Breast epithelium (tissue), 3 donors: ENCODE measurements at regions not wholly inside any gene's neighbourhood (a gene's known extent, or its start where the extent isn't known, plus 50 kb on each side); places are given as distances from the start of the nearest gene placed in this dataset.

ENCODE experiments used
- CTCF ChIP-seq, 3 donors: fragments of 450-650 bp; IDR thresholded peaks; one replicate each; pipeline ENCODE4 v1.5.1; 2016 to 2017; ENCODE audit warnings: antibody characterized with exemption in 3 of 3, mild to moderate bottlenecking in 3 of 3, moderate library complexity in 3 of 3
- POLR2A ChIP-seq: fragments of 450-650 bp; IDR thresholded peaks from one replicate; pipeline ENCODE4 v1.6.1; 2016; ENCODE audit warnings: antibody characterized with exemption, mild to moderate bottlenecking, moderate library complexity
- POLR2AphosphoS5 ChIP-seq, 3 donors: sonication (generic); formaldehyde crosslinking; IDR thresholded peaks; one replicate each; pipeline ENCODE4 v1.6.1; 2017; ENCODE audit warnings: antibody characterized with exemption in 3 of 3

GRCh38 chr2:176774766-176775451 lies 437.7 kb upstream of the HNRNPA3 start:
- TF ChIP-seq CTCF (IDR thresholded peaks at IDR 0.05) (no peak), POLR2A (no peak), POLR2AphosphoS5 (IDR thresholded peaks at IDR 0.05) (no peak)
